ENCODE measurements at regions not wholly inside any gene's neighbourhood (a gene's known extent, or its start where the extent isn't known, plus 50 kb on each side); places are given as distances from the start of the nearest gene placed in this dataset.

DNA sequence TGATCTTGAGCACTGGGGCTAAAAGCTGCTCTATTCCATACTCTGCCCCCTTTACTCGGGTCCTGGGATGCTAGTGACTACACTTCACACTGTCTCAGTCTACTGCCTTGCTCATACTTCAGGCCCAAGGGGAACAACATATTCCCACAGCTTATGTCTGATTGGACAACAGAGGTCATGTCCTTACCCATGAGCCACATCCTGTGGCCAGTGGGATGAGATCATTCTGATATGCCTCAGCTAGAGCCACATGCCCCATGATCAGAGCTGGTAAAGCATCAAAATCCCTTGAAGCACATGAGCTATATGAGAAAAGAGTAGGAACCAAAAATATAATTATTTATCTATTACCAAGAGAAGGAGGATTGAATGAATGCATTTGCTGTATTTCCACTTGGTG is 290.1 kb upstream of the TSHZ3 start:
- no peak for TF ChIP-seq POLR2AphosphoS5 (IDR thresholded peaks at IDR 0.05; ENCODE audit: low read depth, low read length)
- TF ChIP-seq POLR2A (IDR thresholded peaks at IDR 0.05; ENCODE audit: low read depth, low read length) = no peak

Data from GM12892 (cell line).